ENCODE measurements at regions not wholly inside any gene's neighbourhood (a gene's known extent, or its start where the extent isn't known, plus 50 kb on each side); places are given as distances from the start of the nearest gene placed in this dataset.

DNA sequence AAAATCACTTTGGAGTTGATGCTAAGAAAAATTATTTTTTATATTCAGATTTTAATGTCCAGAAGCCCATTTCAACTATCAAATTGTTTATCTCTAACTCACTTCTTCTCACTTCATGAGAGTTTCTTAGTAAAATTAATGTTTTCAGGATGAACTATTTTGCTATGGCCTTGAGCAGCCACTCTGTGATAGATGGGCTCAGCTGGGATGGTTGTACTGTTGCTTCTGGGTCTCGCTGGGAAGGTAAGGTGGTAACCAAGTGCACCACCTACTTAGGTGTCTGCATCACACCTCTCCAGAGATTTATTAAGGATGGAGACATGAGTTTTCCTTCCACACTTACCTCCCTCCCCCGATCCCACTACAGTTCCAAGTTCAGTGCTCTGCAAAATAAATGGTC lies 110.3 kb upstream of the ATP2B2 start:
- no peak for TF ChIP-seq POLR2A (IDR thresholded peaks at IDR 0.05)
- Histone ChIP-seq H3K27ac (no peak overlapping the region), H3K4me1 (no peaks in the 10 kb centered on the region), H3K27me3 (no peaks in the 10 kb centered on the region), H3K36me3 (no peaks in the 10 kb centered on the region), H3K9me3 (peaks cover 0 to 11% (median 2%) of the 10 kb centered on the region in 4 donors), H3K4me3 (no peak overlapping the region)
- DNase-seq, result no peak

DNA sequence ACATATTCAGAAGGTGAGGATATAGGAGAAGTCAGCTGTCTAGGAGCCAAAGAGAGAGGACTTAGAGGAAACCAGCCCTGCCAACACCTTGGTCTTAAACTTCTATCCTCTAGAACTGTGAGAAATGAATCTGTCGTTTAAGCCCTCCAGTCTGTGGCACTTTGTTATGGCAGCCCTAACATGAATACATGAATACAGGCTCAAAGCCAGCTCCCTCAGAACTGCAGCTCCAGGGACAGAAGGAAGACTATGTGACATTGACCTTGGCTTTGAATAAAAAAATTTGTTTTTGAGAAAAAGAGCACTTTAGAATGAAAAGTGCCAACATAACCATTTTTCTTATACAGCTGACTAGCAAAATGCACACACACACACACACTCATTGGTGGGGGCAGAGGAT lies 110.9 kb upstream of the ATP2B2 start:
- peaks cover 0 to 11% (median 2%) of the 10 kb centered on the region in 4 donors for H3K9me3 ChIP-seq
- no peaks in the 10 kb centered on the region for H3K4me1 ChIP-seq
- no peaks in the 10 kb centered on the region for H3K36me3 ChIP-seq
- TF ChIP-seq POLR2A (IDR thresholded peaks at IDR 0.05), result no peak
- TF ChIP-seq, protein P1, sequence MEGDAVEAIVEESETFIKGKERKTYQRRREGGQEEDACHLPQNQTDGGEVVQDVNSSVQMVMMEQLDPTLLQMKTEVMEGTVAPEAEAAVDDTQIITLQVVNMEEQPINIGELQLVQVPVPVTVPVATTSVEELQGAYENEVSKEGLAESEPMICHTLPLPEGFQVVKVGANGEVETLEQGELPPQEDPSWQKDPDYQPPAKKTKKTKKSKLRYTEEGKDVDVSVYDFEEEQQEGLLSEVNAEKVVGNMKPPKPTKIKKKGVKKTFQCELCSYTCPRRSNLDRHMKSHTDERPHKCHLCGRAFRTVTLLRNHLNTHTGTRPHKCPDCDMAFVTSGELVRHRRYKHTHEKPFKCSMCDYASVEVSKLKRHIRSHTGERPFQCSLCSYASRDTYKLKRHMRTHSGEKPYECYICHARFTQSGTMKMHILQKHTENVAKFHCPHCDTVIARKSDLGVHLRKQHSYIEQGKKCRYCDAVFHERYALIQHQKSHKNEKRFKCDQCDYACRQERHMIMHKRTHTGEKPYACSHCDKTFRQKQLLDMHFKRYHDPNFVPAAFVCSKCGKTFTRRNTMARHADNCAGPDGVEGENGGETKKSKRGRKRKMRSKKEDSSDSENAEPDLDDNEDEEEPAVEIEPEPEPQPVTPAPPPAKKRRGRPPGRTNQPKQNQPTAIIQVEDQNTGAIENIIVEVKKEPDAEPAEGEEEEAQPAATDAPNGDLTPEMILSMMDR (IDR thresholded peaks at IDR 0.05), result no peak
- H3K27me3 ChIP-seq, result no peaks in the 10 kb centered on the region
- no peak overlapping the region for H3K4me3 ChIP-seq
- H3K27ac ChIP-seq, result no peak overlapping the region
- no peak for DNase-seq

DNA sequence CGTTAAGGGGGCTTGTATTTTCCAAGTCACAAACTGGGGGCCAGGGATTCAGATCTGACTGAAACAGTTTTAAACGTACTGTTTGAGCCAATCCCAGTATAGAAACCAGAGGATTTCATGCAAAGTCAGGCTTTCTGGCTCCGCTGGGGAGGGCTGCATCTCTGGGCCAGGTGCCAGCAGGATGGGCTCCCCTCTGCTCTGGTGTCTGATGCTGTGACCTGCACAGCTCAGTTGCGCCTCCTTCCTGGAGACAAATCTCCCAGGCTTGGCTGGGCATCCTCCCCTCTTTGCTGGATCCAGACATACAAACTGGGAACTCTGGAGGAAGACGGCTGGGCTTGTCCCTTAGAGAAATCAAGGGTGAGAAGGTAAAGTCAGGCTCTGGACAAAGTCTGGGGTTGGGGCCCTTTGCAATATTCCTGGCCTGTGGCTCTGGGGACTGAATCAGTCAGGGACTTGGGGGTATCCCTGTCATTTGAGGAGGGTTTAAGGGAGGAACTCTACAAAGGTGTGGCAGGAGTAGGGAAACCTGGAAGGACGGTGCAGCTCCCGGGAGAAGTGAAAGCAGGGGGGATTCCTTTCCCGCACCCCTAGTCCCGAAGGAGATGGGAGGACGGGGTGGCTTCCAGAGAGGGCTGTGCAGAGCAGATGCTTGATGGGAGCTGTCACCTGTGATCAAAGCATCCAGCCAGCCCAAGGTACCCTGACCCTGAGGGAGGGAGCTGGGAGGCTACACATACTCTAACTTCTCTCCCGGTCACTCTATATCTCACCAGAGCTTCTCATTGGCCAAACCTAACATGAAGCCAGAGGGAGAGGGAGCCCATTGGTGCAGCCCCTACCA lies 114.8 kb upstream of the ATP2B2 start:
- H3K27me3 ChIP-seq, result no peaks in the 10 kb centered on the region

DNA sequence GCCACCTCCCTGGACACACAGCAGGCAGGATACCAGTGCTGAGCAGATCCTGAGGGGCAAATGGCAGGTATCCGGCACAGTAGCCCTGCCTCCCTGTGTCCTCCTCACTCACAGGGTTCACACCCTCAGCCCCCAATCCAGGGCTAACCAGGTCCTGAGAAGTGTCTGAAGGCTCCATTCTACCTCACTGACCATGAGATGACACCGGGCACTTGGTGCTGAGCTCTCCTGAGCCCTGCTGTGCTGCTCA lies 115.4 kb upstream of the ATP2B2 start:
- H3K36me3 ChIP-seq, result no peaks in the 10 kb centered on the region
- no peaks in the 10 kb centered on the region for H3K27me3 ChIP-seq
- H3K4me1 ChIP-seq, result no peaks in the 10 kb centered on the region
- TF ChIP-seq POLR2A (IDR thresholded peaks at IDR 0.05), result no peak
- TF ChIP-seq, protein P1 (IDR thresholded peaks at IDR 0.05), result no peak
- no peak for DNase-seq
- H3K4me3 ChIP-seq, result no peak overlapping the region
- no peak overlapping the region for H3K27ac ChIP-seq
- no peaks in the 10 kb centered on the region for H3K9me3 ChIP-seq

More for the DNA sequence above, 114.8 kb upstream of the ATP2B2 start:
- H3K36me3 ChIP-seq, result no peaks in the 10 kb centered on the region
- DNase-seq, result no peak
- no peaks in the 10 kb centered on the region for H3K9me3 ChIP-seq
- no peaks in the 10 kb centered on the region for H3K4me1 ChIP-seq
- no peak for TF ChIP-seq POLR2A (IDR thresholded peaks at IDR 0.05)
- TF ChIP-seq, protein P1 (IDR thresholded peaks at IDR 0.05), result no peak
- H3K4me3 ChIP-seq, result no peak overlapping the region
- H3K27ac ChIP-seq, result no peak overlapping the region

DNA sequence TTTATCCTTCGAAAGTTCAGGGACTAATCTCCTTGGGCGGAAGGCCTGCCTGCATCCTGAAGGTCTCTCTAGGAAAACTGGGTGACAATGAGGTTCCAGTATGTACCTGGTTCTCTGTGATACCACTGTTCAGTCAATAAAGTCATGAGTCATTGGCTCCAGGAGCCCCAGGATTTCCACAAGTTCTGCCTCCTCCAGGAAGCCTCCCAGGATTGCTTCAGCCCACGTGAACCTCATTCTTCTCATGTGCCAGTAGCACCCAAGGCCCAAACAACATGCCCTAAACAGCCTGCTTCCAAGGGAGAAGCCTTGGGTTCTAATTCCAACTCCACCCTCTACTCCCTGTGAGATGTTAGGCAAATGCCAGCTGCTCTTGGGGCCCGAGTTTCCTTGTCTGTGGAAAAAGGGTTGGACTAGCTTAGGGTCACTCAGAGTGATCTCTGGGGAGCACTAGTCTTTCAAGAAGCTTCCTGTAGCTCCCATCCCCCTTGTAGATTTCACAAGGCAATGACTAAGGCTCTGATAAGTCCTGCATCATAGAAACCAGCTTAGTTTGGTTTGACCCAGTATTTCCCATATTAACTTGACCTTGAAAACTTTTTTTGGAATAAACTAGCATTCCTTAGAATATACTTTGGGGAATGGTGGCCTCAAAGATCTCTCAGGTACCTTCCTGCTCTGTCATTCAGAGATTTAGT lies 118.3 kb upstream of the ATP2B2 start:
- H3K4me1 ChIP-seq, result no peaks in the 10 kb centered on the region
- no peaks in the 10 kb centered on the region for H3K36me3 ChIP-seq
- no peak for DNase-seq
- H3K27ac ChIP-seq, result no peak overlapping the region
- no peaks in the 10 kb centered on the region for H3K27me3 ChIP-seq
- H3K9me3 ChIP-seq, result no peaks in the 10 kb centered on the region
- no peak overlapping the region for H3K4me3 ChIP-seq
- TF ChIP-seq POLR2A (IDR thresholded peaks at IDR 0.05), result no peak
- TF ChIP-seq, protein P1 (IDR thresholded peaks at IDR 0.05), result no peak

DNA sequence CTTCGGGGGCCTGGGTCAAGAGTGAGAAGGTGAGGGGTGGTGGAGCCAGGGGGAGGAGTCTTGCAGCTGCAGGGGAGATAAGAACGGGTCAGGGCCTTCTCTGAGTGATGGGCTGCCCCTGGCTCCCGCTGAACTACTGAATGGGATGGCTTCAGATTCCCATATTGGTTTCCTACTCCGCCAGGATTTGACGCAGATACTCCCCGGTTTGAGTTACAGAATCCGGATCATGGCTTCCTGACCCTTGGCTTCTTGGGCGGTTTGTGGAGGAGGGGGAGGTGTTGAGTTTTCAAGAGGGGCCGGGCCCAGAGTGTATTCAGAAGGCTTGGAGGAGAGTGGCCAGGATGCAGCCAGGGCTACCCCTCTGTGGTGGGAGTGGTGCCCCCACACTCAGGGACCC lies 119.9 kb upstream of the ATP2B2 start:
- no peak for TF ChIP-seq POLR2A (IDR thresholded peaks at IDR 0.05)
- TF ChIP-seq, protein P1 (IDR thresholded peaks at IDR 0.05), result no peak
- Histone ChIP-seq H3K9me3 (no peaks in the 10 kb centered on the region), H3K27me3 (no peaks in the 10 kb centered on the region), H3K4me1 (no peaks in the 10 kb centered on the region), H3K36me3 (no peaks in the 10 kb centered on the region), H3K4me3 (no peak overlapping the region), H3K27ac (no peak overlapping the region)
- DNase-seq, result no peak

Data from Peyer's patch (tissue), 4 donors.